Fibroblast of gingiva (primary cell): ENCODE measurements at regions not wholly inside any gene's neighbourhood (a gene's known extent, or its start where the extent isn't known, plus 50 kb on each side); places are given as distances from the start of the nearest gene placed in this dataset.
A peak's percentile ranks its signal among the peaks of the same experiment; 100 is the strongest.
"Not testable (repeated sequence)": the region's sequence is repeated elsewhere in the genome, so short reads cannot be mapped to it uniquely, and the experiment has no call there.

Experiments
- DNase-seq: peaks from one replicate; pipeline ENCODE4 v3.0.0-alpha.2; 2011; ENCODE audit warnings: low read depth

- no peak for DNase-seq
These were observed 147.2 kb upstream of the SFRP2 start for GRCh38 chr4:153936121-153936520.

DNA sequence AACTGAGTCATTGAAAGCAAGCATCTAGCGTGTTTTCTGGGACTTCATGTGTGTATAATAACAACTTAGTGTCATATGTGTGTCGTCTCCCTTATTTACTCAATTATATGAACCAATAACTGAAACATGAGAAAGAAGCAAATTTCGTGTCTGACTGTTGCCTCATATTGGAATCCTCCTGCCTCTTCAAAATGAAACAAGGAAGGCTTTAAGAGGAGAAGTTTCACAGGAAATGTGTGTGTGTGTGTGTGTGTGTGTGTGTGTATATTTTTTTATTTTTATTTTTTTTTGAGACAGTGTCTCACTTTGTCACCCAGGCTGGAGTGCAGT lies 145.8 kb upstream of the SFRP2 start:
- DNase-seq: peak; percentile 72

DNA sequence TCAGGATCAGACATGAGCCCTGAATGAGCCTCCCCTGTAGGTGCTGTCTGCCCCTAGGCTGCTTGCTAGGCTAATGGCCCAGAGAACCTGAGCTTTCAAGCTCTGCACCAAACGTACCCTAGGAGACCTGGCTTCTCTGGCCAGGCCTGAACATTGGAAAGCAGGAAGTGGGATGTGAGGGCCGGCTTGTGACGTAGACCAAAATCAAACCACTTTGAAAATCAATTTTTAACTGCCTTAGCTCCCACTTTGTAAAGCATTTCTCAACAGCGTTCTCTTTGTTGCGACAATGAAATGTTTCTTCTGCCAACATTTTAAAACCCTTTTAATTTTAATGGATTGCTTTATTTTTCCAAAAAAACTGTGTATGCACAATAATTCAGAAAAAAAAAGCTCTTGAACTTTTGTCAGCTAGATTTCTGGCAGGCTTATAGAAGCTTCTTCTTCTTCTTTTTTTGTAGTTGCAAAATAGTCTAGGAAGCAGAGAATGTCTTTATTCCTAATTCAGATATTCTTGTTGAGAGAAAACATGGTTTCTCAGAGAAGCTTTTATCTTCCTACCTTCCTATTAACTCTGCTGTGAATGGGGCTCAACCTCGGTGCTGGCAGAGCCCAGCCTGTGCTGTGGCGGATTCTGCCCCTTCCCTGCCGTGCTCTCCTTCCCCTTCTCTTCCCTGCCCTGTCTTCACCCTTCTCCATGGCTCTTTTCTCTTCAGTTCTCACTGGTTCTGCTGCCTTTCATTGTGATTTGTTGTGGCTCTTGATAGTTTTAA lies 145.2 kb upstream of the SFRP2 start:
- DNase-seq: peak; percentile 18

GRCh38 chr4:153931804-153932203 lies 142.9 kb upstream of the SFRP2 start:
- DNase-seq: peak; percentile 44

- no peak for DNase-seq
These were observed 140.8 kb upstream of the SFRP2 start for GRCh38 chr4:153929675-153930074.

DNA sequence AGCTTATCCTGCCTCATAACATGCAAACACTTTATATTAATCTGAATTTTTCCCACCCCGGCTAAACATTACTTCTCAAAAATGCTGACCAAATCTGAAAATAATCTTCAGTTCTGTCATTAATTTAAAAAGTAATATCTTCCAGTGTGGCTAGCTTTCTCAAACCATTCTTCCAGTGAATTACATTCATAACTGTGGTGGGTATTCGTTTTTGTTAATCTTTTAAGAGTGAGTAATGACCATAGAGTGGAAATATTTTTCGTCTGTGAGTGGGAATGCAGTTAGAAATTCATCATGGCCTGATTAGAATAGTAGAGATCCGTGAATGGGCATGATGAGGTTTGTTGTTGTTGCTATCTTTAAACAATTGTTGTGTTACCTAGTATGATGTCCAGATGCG lies 138.6 kb upstream of the SFRP2 start:
- no peak for DNase-seq

GRCh38 chr4:153922148-153922547 lies 133.3 kb upstream of the SFRP2 start:
- no peak for DNase-seq

- peak; percentile 74 for DNase-seq
These were observed 130.8 kb upstream of the SFRP2 start for GRCh38 chr4:153919667-153920066.

- DNase-seq: no peak
These were observed 127.4 kb upstream of the SFRP2 start for GRCh38 chr4:153916273-153916755.

DNA sequence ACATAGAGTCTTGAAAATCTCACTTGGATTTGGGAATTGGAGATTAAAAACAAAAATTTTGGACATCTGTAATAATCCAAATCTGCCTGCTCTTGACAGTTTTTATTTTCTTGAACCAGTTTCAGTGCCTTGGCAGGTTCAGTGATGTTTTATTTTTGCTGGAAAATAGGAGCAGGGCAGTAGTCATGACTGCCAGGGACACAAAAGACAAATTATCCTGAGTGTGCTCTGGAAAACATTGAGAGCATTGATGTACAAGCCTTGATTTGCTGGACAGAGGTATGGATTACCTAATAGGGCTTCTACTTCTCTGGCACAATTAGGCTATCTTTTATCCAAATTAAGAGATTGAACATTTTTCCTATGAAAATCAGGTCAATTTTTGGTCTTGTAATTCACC lies 123.4 kb upstream of the SFRP2 start:
- DNase-seq: no peak

DNA sequence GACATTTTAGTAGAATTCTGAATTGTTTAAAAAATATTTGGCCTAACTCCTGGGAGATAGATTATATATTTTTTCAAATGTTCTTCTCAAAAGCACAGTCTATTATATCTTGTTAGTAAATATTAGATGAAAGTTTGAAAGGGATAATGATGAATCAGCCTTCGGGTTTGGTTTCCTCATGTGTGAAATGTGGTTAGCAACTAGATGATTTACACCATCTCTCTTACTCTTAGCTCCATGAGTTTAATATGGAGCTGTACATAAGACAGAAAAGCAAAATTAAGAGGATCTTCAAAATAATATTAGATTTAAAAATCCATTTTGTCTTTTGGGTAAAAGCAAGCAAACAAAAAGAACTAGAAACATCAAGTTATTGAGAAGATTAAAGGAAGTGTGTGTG lies 120.8 kb upstream of the SFRP2 start:
- DNase-seq: peak; percentile 12

GRCh38 chr4:153906231-153906630 lies 117.3 kb upstream of the SFRP2 start:
- no peak for DNase-seq

- no peak for DNase-seq
These were observed 116.3 kb upstream of the SFRP2 start for GRCh38 chr4:153905231-153905630.

GRCh38 chr4:153904011-153904410 lies 115.1 kb upstream of the SFRP2 start:
- no peak for DNase-seq

DNA sequence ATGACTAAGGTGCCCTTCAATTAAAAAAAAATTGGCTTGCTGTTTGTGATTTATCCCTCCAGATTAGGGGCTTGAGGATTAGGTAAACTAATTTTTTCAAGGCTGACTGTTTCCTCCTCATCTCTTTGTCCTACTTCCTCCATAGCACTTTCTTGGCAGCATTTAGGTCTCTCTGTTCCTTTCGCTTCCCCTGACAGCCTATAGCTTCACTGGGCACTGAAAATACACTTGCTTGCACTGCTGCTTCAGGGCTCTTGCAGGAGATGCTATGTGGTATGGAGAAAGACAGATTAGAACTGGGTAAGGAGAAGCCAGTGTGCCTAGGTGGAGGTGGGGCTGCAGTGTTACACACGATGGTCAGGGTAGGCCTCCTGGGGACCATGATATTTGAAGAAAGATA lies 112.3 kb upstream of the SFRP2 start:
- no peak for DNase-seq

DNA sequence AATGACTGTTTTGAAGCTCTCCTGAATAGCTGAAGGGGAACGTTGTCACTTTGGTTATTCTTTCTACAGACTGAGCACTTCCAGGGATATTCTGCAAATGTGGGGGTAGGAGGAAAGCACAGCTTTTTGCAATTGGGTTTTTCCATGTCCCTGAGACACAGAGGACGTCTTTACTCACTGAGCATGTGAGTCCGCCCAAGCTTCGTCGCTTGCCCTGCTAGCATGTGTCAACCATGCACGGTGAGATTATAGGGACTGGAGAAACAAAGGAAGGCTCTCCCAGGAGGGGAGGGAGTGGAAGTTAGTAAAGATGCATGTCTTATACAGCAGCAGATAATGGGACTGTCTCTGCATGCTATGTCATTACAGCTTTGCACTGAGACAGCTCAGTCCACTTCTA lies 111.5 kb upstream of the SFRP2 start:
- DNase-seq: no peak

DNA sequence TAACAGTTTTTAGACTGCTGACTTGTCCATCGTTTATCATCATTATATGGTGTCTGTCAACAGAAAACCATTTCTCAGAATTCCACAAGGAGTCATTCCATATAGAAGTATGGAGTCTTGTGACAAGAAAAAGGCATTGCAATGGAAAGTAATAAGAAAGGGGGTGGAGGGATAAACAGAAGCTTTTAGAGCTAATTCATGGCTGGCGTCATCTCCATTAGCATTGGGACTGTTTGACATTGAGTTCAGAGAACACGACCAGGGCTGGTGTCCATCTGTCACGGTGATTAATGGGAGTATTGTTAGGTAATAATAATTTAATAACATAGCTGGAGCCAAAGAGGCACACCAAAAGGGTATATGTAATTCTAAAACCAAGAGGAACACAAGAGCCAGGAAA lies 101.9 kb upstream of the SFRP2 start:
- no peak for DNase-seq

DNA sequence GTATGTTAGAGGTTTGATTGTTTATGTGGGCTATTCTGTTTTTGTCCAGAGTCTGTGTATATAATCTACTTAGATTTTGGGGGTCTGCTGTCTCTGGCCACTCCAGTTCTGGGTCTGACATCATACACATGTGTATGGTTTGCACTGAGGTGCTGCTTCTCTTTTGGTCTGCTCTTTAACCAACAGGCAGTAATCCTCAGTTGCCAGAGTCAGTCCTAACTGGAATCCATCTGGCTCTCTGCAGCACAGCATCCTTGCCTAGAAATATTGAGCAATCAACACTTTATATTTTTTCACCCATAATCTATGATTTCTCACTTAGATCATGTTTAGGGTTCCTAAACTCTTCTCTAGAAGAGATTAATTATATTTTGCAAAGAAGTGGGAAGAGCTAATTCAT lies 98.3 kb upstream of the SFRP2 start:
- DNase-seq: no peak

- no peak for DNase-seq
These were observed 95.4 kb upstream of the SFRP2 start for GRCh38 chr4:153884325-153884724.

- no peak for DNase-seq
These were observed 92.1 kb upstream of the SFRP2 start for GRCh38 chr4:153880983-153881382.

GRCh38 chr4:153877898-153878297 lies 89.0 kb upstream of the SFRP2 start:
- DNase-seq: no peak

DNA sequence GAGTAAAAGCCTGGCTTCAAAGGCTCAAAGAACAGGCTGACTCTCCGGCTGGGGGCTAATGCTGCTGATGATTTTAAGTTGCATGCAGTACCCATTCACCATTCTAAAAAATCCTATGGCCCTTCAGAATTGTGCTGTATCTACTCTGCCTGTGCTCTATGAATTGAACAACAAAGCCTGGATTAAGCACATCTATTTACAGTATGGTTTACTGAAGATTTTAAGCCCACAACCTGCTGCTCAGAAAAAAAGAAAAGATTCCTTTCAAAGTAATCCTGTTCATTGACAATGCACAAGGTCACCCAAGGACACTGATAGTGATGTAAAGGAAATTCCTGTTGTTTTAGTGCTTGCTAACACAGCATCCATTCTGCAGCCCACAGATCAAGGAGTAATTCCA lies 84.9 kb upstream of the SFRP2 start:
- no peak for DNase-seq

DNA sequence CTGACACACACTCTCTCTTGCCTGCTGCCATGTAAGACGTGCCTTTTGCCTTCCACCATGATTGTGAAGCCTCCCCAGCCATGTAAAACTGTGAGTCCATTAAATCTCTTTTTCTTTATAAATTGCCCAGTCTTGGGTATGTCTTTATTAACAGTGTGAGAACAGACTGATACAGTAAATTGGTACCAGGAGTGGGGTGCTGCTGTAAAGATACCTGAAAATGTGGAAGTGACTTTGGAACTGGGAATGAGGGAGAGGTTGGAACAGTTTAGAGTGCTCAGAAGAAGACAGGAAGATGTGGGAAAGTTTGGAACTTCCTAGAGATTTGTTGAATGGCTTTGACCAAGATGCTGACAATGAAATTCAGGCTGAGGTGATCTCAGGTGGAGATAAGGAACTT lies 77.9 kb upstream of the SFRP2 start:
- not testable (repeated sequence) for DNase-seq

GRCh38 chr4:153852501-153852900 lies 63.6 kb upstream of the SFRP2 start:
- DNase-seq: no peak
